A673 (cell line): ENCODE measurements at regions not wholly inside any gene's neighbourhood (a gene's known extent, or its start where the extent isn't known, plus 50 kb on each side); places are given as distances from the start of the nearest gene placed in this dataset.

Experiments
- CTCF ChIP-seq: fragments of 300-800, 200-600 bp; sonication (generic); conservative IDR thresholded peaks from 2 replicates; pipeline ENCODE4 v1.5.1; 2017; ENCODE audit warnings: low read depth, mild to moderate bottlenecking, antibody characterized with exemption, low read length, moderate library complexity, mixed read lengths
- EZH2 ChIP-seq: fragments of 200-600 bp; sonication (generic); IDR thresholded peaks from 2 replicates; pipeline ENCODE4 v1.6.1; 2017; ENCODE audit warnings: borderline replicate concordance, low read depth, mild to moderate bottlenecking, mixed read lengths, antibody characterized with exemption, low read length; ENCODE audit not compliant: poor library complexity, severe bottlenecking

- TF ChIP-seq CTCF (no peak), EZH2 (no peak)
These were observed 894.4 kb upstream of the NXPH2 start for GRCh38 chr2:139674577-139674976.
